SK-N-MC (cell line): ENCODE measurements at regions not wholly inside any gene's neighbourhood (a gene's known extent, or its start where the extent isn't known, plus 50 kb on each side); places are given as distances from the start of the nearest gene placed in this dataset.

Experiments used
- DNase-seq: peaks from one replicate; pipeline ENCODE4 v3.0.0-alpha.2; 2011; ENCODE audit warnings: low read depth, low spot score
- H3K27ac ChIP-seq: fragments of 200-600 bp; sonication (generic); 2 replicates; pipeline ENCODE4 v1.5.1; 2016; ENCODE audit warnings: mixed run types
- H3K36me3 ChIP-seq: fragments of 200-600 bp; sonication (generic); 2 replicates; pipeline ENCODE4 v1.6.1; 2017; ENCODE audit warnings: antibody characterized with exemption, low read length, mixed read lengths; ENCODE audit not compliant: insufficient read depth
- H3K4me3 ChIP-seq: fragments of 200-600 bp; sonication (generic); 2 replicates; pipeline ENCODE4 v1.5.1; 2016
- H3K9ac ChIP-seq: fragments of 200-600 bp; sonication (generic); 2 replicates; pipeline ENCODE4 v1.8.0; 2017; ENCODE audit warnings: mixed run types, mixed read lengths; ENCODE audit not compliant: insufficient read length
- H3K9me3 ChIP-seq: fragments of 200-600 bp; sonication (generic); 2 replicates; pipeline ENCODE4 v1.6.1; 2017; ENCODE audit warnings: low read depth, mild to moderate bottlenecking, antibody characterized with exemption, low read length, moderate library complexity, mixed read lengths
- EZH2 ChIP-seq: fragments of 200-600 bp; sonication (generic); IDR thresholded peaks from one replicate; pipeline ENCODE4 v1.6.1; 2017; ENCODE audit warnings: antibody characterized with exemption
- FOXP2 ChIP-seq: optimal IDR thresholded peaks from 2 replicates; pipeline ENCODE3; 2011; ENCODE audit warnings: mild to moderate bottlenecking, moderate library complexity; ENCODE audit not compliant: insufficient read depth; ENCODE audit errors: extremely low read length, control extremely low read depth
- POLR2AphosphoS5 ChIP-seq: IDR thresholded peaks from 2 replicates; pipeline ENCODE4 v1.6.1; 2012; ENCODE audit warnings: mild to moderate bottlenecking, low read depth, low read length, borderline replicate concordance

GRCh38 chr2:160921386-160921964, 238.8 kb upstream of the TANK start:
- no peak for DNase-seq
- no peak overlapping the region for H3K9ac ChIP-seq
- H3K36me3 ChIP-seq, result no peaks in the 10 kb centered on the region
- no peaks in the 10 kb centered on the region for H3K9me3 ChIP-seq
- H3K4me3 ChIP-seq, result no peak overlapping the region
- H3K27ac ChIP-seq, result no peak overlapping the region
- TF ChIP-seq POLR2AphosphoS5 (no peak), FOXP2 (no peak), EZH2 (no peak)

GRCh38 chr2:160924936-160925353, 235.3 kb upstream of the TANK start:
- H3K9ac ChIP-seq, result no peak overlapping the region
- H3K36me3 ChIP-seq, result no peaks in the 10 kb centered on the region
- no peak for TF ChIP-seq POLR2AphosphoS5
- TF ChIP-seq FOXP2, result no peak
- TF ChIP-seq EZH2, result no peak
- no peak overlapping the region for H3K27ac ChIP-seq
- no peaks in the 10 kb centered on the region for H3K9me3 ChIP-seq
- no peak for DNase-seq
- H3K4me3 ChIP-seq, result no peak overlapping the region

- Histone ChIP-seq H3K36me3 (no peaks in the 10 kb centered on the region), H3K9me3 (no peaks in the 10 kb centered on the region), H3K9ac (no peak overlapping the region), H3K27ac (no peak overlapping the region), H3K4me3 (no peak overlapping the region)
- no peak for DNase-seq
- no peak for TF ChIP-seq EZH2
- no peak for TF ChIP-seq FOXP2
- TF ChIP-seq POLR2AphosphoS5, result no peak
Measured at GRCh38 chr2:160925956-160926355, 234.3 kb upstream of the TANK start.

GRCh38 chr2:160927324-160927723, 232.9 kb upstream of the TANK start:
- no peaks in the 10 kb centered on the region for H3K36me3 ChIP-seq
- DNase-seq, result no peak
- no peak overlapping the region for H3K9ac ChIP-seq
- H3K27ac ChIP-seq, result no peak overlapping the region
- H3K4me3 ChIP-seq, result no peak overlapping the region
- H3K9me3 ChIP-seq, result no peaks in the 10 kb centered on the region
- TF ChIP-seq FOXP2 (no peak), POLR2AphosphoS5 (no peak), EZH2 (no peak)

- H3K27ac ChIP-seq, result no peak overlapping the region
- TF ChIP-seq EZH2, result no peak
- no peak for TF ChIP-seq POLR2AphosphoS5
- no peak for TF ChIP-seq FOXP2
- no peaks in the 10 kb centered on the region for H3K9me3 ChIP-seq
- H3K36me3 ChIP-seq, result no peaks in the 10 kb centered on the region
- no peak overlapping the region for H3K4me3 ChIP-seq
- no peak for DNase-seq
- no peak overlapping the region for H3K9ac ChIP-seq
Measured at GRCh38 chr2:160928854-160929301, 231.3 kb upstream of the TANK start.

GRCh38 chr2:160931531-160931930, 228.7 kb upstream of the TANK start:
- no peaks in the 10 kb centered on the region for H3K9me3 ChIP-seq
- no peak overlapping the region for H3K9ac ChIP-seq
- H3K4me3 ChIP-seq, result no peak overlapping the region
- no peak overlapping the region for H3K27ac ChIP-seq
- TF ChIP-seq POLR2AphosphoS5 (no peak), FOXP2 (no peak), EZH2 (no peak)
- H3K36me3 ChIP-seq, result no peaks in the 10 kb centered on the region
- DNase-seq, result no peak

GRCh38 chr2:160932960-160933359, 227.3 kb upstream of the TANK start:
- Histone ChIP-seq H3K9ac (no peak overlapping the region), H3K9me3 (no peaks in the 10 kb centered on the region), H3K27ac (no peak overlapping the region), H3K4me3 (no peak overlapping the region), H3K36me3 (no peaks in the 10 kb centered on the region)
- TF ChIP-seq FOXP2 (no peak), POLR2AphosphoS5 (no peak), EZH2 (no peak)
- DNase-seq, result no peak

- H3K27ac ChIP-seq, result no peak overlapping the region
- H3K9me3 ChIP-seq, result no peaks in the 10 kb centered on the region
- DNase-seq, result no peak
- H3K9ac ChIP-seq, result no peak overlapping the region
- H3K4me3 ChIP-seq, result no peak overlapping the region
- H3K36me3 ChIP-seq, result no peaks in the 10 kb centered on the region
- TF ChIP-seq POLR2AphosphoS5, result no peak
- no peak for TF ChIP-seq FOXP2
- TF ChIP-seq EZH2, result no peak
Measured at GRCh38 chr2:160934263-160934662, 226.0 kb upstream of the TANK start.

- Histone ChIP-seq H3K36me3 (no peaks in the 10 kb centered on the region), H3K9me3 (no peaks in the 10 kb centered on the region), H3K27ac (no peak overlapping the region), H3K9ac (no peak overlapping the region), H3K4me3 (no peak overlapping the region)
- no peak for DNase-seq
- TF ChIP-seq FOXP2, result no peak
- no peak for TF ChIP-seq POLR2AphosphoS5
- no peak for TF ChIP-seq EZH2
Measured at GRCh38 chr2:160934991-160935390, 225.2 kb upstream of the TANK start.

- TF ChIP-seq FOXP2 (no peak), POLR2AphosphoS5 (no peak), EZH2 (no peak)
- no peak overlapping the region for H3K27ac ChIP-seq
- no peak overlapping the region for H3K4me3 ChIP-seq
- H3K9ac ChIP-seq, result no peak overlapping the region
- no peak for DNase-seq
- no peaks in the 10 kb centered on the region for H3K9me3 ChIP-seq
- H3K36me3 ChIP-seq, result no peaks in the 10 kb centered on the region
Measured at GRCh38 chr2:160936044-160936806, 224.0 kb upstream of the TANK start.
